ENCODE measurements at regions not wholly inside any gene's neighbourhood (a gene's known extent, or its start where the extent isn't known, plus 50 kb on each side); places are given as distances from the start of the nearest gene placed in this dataset.

- TF ChIP-seq POLR2AphosphoS5 (IDR thresholded peaks at IDR 0.05): no peak
- no peak for TF ChIP-seq POLR2A (IDR thresholded peaks at IDR 0.05)
- TF ChIP-seq, protein P1, sequence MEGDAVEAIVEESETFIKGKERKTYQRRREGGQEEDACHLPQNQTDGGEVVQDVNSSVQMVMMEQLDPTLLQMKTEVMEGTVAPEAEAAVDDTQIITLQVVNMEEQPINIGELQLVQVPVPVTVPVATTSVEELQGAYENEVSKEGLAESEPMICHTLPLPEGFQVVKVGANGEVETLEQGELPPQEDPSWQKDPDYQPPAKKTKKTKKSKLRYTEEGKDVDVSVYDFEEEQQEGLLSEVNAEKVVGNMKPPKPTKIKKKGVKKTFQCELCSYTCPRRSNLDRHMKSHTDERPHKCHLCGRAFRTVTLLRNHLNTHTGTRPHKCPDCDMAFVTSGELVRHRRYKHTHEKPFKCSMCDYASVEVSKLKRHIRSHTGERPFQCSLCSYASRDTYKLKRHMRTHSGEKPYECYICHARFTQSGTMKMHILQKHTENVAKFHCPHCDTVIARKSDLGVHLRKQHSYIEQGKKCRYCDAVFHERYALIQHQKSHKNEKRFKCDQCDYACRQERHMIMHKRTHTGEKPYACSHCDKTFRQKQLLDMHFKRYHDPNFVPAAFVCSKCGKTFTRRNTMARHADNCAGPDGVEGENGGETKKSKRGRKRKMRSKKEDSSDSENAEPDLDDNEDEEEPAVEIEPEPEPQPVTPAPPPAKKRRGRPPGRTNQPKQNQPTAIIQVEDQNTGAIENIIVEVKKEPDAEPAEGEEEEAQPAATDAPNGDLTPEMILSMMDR (IDR thresholded peaks at IDR 0.05): no peak
Measured at GRCh38 chr1:203573730-203574129, 52.9 kb upstream of the ATP2B4 start.

All from gastroesophageal sphincter (tissue), 3 donors.